ENCODE measurements at regions not wholly inside any gene's neighbourhood (a gene's known extent, or its start where the extent isn't known, plus 50 kb on each side); places are given as distances from the start of the nearest gene placed in this dataset.

GRCh38 chr11:129657866-129658525 is 157.7 kb upstream of the TMEM45B start:
- ChIA-PET CTCF (interaction anchor here (1.2 kb wide), 1 partner anchor 229 kb away, joined by 3 read pairs; no protein-coding TSS in a partner anchor), POLR2A (no interaction called here)
- DNase-seq (ENCODE audit: low read depth), result no peak
- H3K4me3 ChIP-seq (ENCODE audit: low read depth, low read length), result no peak overlapping the region
- H3K27me3 ChIP-seq (ENCODE audit: control insufficient read depth, insufficient read depth, low read length), result no peaks in the 10 kb centered on the region
- no peaks in the 10 kb centered on the region for H3K36me3 ChIP-seq (ENCODE audit: control insufficient read depth, insufficient read depth, low read length)
- no peak for TF ChIP-seq CTCF (IDR thresholded peaks at IDR 0.05; ENCODE audit: insufficient read depth, low read depth, low read length)

GRCh38 chr11:129658526-129658867 is 157.2 kb upstream of the TMEM45B start:
- POLR2A ChIA-PET, result no interaction called here
- no peak for TF ChIP-seq CTCF (IDR thresholded peaks at IDR 0.05; ENCODE audit: insufficient read depth, low read depth, low read length)
- H3K36me3 ChIP-seq (ENCODE audit: control insufficient read depth, insufficient read depth, low read length), result no peaks in the 10 kb centered on the region
- CTCF ChIA-PET, result interaction anchor here (1.2 kb wide), 1 partner anchor 230 kb away, joined by 3 read pairs; no protein-coding TSS in a partner anchor
- DNase-seq (ENCODE audit: low read depth), result no peak
- no peak overlapping the region for H3K4me3 ChIP-seq (ENCODE audit: low read depth, low read length)
- H3K27me3 ChIP-seq (ENCODE audit: control insufficient read depth, insufficient read depth, low read length), result no peaks in the 10 kb centered on the region

- H3K36me3 ChIP-seq (ENCODE audit: control insufficient read depth, insufficient read depth, low read length), result no peaks in the 10 kb centered on the region
- H3K27me3 ChIP-seq (ENCODE audit: control insufficient read depth, insufficient read depth, low read length), result peaks cover 2% of the 10 kb centered on the region; the same call in 1 of the 2 replicates
- TF ChIP-seq CTCF (IDR thresholded peaks at IDR 0.05; ENCODE audit: insufficient read depth, low read depth, low read length), result no peak
- no peak overlapping the region for H3K4me3 ChIP-seq (ENCODE audit: low read depth, low read length)
- ChIA-PET CTCF (interaction anchor here (1.1 kb wide), 1 partner anchor 16 kb away, joined by 4 read pairs; no protein-coding TSS in a partner anchor), POLR2A (no interaction called here)
- no peak for DNase-seq (ENCODE audit: low read depth)
Measured at GRCh38 chr11:129680907-129681306, 134.7 kb upstream of the TMEM45B start.

GRCh38 chr11:129681344-129682114 is 134.1 kb upstream of the TMEM45B start:
- POLR2A ChIA-PET, result no interaction called here
- peaks cover 2% of the 10 kb centered on the region; the same call in 1 of the 2 replicates for H3K27me3 ChIP-seq (ENCODE audit: control insufficient read depth, insufficient read depth, low read length)
- DNase-seq (ENCODE audit: low read depth), result no peak
- H3K36me3 ChIP-seq (ENCODE audit: control insufficient read depth, insufficient read depth, low read length), result no peaks in the 10 kb centered on the region
- CTCF ChIA-PET, result no interaction called here
- no peak for TF ChIP-seq CTCF (IDR thresholded peaks at IDR 0.05; ENCODE audit: insufficient read depth, low read depth, low read length)
- H3K4me3 ChIP-seq (ENCODE audit: low read depth, low read length), result no peak overlapping the region

- Histone ChIP-seq H3K4me3 (ENCODE audit: low read depth, low read length) (no peak overlapping the region), H3K27me3 (ENCODE audit: control insufficient read depth, insufficient read depth, low read length) (peaks cover 2% of the 10 kb centered on the region; the same call in 1 of the 2 replicates), H3K36me3 (ENCODE audit: control insufficient read depth, insufficient read depth, low read length) (no peaks in the 10 kb centered on the region)
- DNase-seq (ENCODE audit: low read depth), result no peak
- POLR2A ChIA-PET, result no interaction called here
- no peak for TF ChIP-seq CTCF (IDR thresholded peaks at IDR 0.05; ENCODE audit: insufficient read depth, low read depth, low read length)
- CTCF ChIA-PET, result no interaction called here
Measured at GRCh38 chr11:129686269-129686668, 129.4 kb upstream of the TMEM45B start.

All from BJ (cell line).